RWPE2 (cell line): ENCODE measurements at regions not wholly inside any gene's neighbourhood (a gene's known extent, or its start where the extent isn't known, plus 50 kb on each side); places are given as distances from the start of the nearest gene placed in this dataset.

ENCODE experiments used
- ATAC-seq: fragments of 200-7000 bp; cut with Tn5 transposase; 3 replicates; pipeline ENCODE4 v1.9.1; 2021; ENCODE audit warnings: low read depth
- DNase-seq: peaks from one replicate; pipeline ENCODE4 v3.0.0-alpha.2; 2020; ENCODE audit warnings: low spot score
- H3K27ac ChIP-seq: fragments of 450-650 bp; 2 replicates; pipeline ENCODE4 v1.5.1; 2017; ENCODE audit warnings: mild to moderate bottlenecking; ENCODE audit not compliant: poor library complexity, severe bottlenecking
- H3K27me3 ChIP-seq: fragments of 250-450 bp; sonication (Bioruptor Pico); 2 replicates; pipeline ENCODE4 v1.5.1; 2021; ENCODE audit warnings: mild to moderate bottlenecking, moderate library complexity; ENCODE audit not compliant: insufficient read depth, poor library complexity, severe bottlenecking
- H3K36me3 ChIP-seq: fragments of 250-450 bp; sonication (Bioruptor Pico); 2 replicates; pipeline ENCODE4 v1.5.1; 2020; ENCODE audit warnings: low read depth, mild to moderate bottlenecking, moderate library complexity
- H3K4me1 ChIP-seq: fragments of 250-450 bp; sonication (Bioruptor Pico); 2 replicates; pipeline ENCODE4 v1.5.1; 2021; ENCODE audit warnings: mild to moderate bottlenecking, moderate library complexity; ENCODE audit not compliant: insufficient read depth, poor library complexity, severe bottlenecking
- H3K4me3 ChIP-seq: fragments of 250-450 bp; sonication (Bioruptor Pico); 2 replicates; pipeline ENCODE4 v1.5.1; 2021; ENCODE audit warnings: mild to moderate bottlenecking, moderate library complexity; ENCODE audit not compliant: severe bottlenecking
- H3K9me3 ChIP-seq: fragments of 250-450 bp; sonication (Bioruptor Pico); 2 replicates; pipeline ENCODE4 v1.5.1; 2021; ENCODE audit warnings: mild to moderate bottlenecking, moderate library complexity; ENCODE audit not compliant: severe bottlenecking
- TF ChIP-seq, protein P1 (sequence below): fragments of 450-650 bp; IDR thresholded peaks from one replicate; pipeline ENCODE4 v1.5.1; 2017; ENCODE audit warnings: mild to moderate bottlenecking, moderate library complexity; ENCODE audit not compliant: poor library complexity, severe bottlenecking

DNA sequence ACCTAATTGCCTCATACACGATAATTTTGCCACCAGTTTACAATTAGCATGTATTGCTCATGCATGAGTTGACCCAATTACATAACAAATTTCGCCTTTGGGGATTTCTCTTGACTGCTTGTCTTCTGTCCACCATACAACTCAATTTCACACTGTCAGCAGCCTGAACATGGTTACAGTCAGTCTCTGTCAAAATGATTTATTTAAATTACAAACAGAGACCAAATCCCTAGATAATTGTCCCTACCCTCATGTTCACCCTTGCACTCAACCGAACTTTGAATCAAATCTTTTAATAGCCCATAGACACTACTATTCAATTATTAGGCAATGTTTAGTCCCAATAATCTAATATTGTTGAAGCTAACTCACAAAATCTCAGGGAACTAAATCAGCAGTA, 59.7 kb upstream of the NEBL start:
- TF ChIP-seq, protein P1, sequence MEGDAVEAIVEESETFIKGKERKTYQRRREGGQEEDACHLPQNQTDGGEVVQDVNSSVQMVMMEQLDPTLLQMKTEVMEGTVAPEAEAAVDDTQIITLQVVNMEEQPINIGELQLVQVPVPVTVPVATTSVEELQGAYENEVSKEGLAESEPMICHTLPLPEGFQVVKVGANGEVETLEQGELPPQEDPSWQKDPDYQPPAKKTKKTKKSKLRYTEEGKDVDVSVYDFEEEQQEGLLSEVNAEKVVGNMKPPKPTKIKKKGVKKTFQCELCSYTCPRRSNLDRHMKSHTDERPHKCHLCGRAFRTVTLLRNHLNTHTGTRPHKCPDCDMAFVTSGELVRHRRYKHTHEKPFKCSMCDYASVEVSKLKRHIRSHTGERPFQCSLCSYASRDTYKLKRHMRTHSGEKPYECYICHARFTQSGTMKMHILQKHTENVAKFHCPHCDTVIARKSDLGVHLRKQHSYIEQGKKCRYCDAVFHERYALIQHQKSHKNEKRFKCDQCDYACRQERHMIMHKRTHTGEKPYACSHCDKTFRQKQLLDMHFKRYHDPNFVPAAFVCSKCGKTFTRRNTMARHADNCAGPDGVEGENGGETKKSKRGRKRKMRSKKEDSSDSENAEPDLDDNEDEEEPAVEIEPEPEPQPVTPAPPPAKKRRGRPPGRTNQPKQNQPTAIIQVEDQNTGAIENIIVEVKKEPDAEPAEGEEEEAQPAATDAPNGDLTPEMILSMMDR: no peak
- Histone ChIP-seq H3K9me3 (no peaks in the 10 kb centered on the region), H3K27me3 (no peaks in the 10 kb centered on the region), H3K27ac (no peak overlapping the region), H3K4me3 (no peak overlapping the region), H3K4me1 (peaks cover 2% of the 10 kb centered on the region), H3K36me3 (no peaks in the 10 kb centered on the region)
- no peak for DNase-seq
- no peak for ATAC-seq

GRCh38 chr10:20955355-20955893, 58.3 kb upstream of the NEBL start:
- H3K4me3 ChIP-seq: no peak overlapping the region
- H3K4me1 ChIP-seq: no peaks in the 10 kb centered on the region
- TF ChIP-seq, protein P1: no peak
- H3K27ac ChIP-seq: no peak overlapping the region
- no peaks in the 10 kb centered on the region for H3K9me3 ChIP-seq
- H3K36me3 ChIP-seq: no peaks in the 10 kb centered on the region
- no peaks in the 10 kb centered on the region for H3K27me3 ChIP-seq
- no peak for ATAC-seq
- no peak for DNase-seq

- Histone ChIP-seq H3K27me3 (no peaks in the 10 kb centered on the region), H3K4me1 (no peaks in the 10 kb centered on the region), H3K4me3 (no peak overlapping the region), H3K9me3 (no peaks in the 10 kb centered on the region), H3K27ac (no peak overlapping the region), H3K36me3 (no peaks in the 10 kb centered on the region)
- TF ChIP-seq, protein P1: no peak
- no peak for ATAC-seq
- DNase-seq: no peak
Measured at GRCh38 chr10:20954519-20954918, 57.4 kb upstream of the NEBL start.

- Histone ChIP-seq H3K36me3 (no peaks in the 10 kb centered on the region), H3K27ac (no peak overlapping the region), H3K4me1 (no peaks in the 10 kb centered on the region), H3K27me3 (no peaks in the 10 kb centered on the region), H3K4me3 (no peak overlapping the region), H3K9me3 (no peaks in the 10 kb centered on the region)
- ATAC-seq: no peak
- TF ChIP-seq, protein P1: no peak
- DNase-seq: no peak
Measured at GRCh38 chr10:20953120-20953519, 56.0 kb upstream of the NEBL start.

- DNase-seq (no peak), ATAC-seq (no peak)
- no peaks in the 10 kb centered on the region for H3K36me3 ChIP-seq
- TF ChIP-seq, protein P1: no peak
- no peaks in the 10 kb centered on the region for H3K9me3 ChIP-seq
- no peak overlapping the region for H3K4me3 ChIP-seq
- no peaks in the 10 kb centered on the region for H3K27me3 ChIP-seq
- no peak overlapping the region for H3K27ac ChIP-seq
- H3K4me1 ChIP-seq: no peaks in the 10 kb centered on the region
Measured at GRCh38 chr10:20949967-20950366, 52.9 kb upstream of the NEBL start.
